NCI-H146 treated with DMSO at 0.1 percent for 48 hours (cell line): ENCODE measurements at regions not wholly inside any gene's neighbourhood (a gene's known extent, or its start where the extent isn't known, plus 50 kb on each side); places are given as distances from the start of the nearest gene placed in this dataset.
A peak's percentile ranks its signal among the peaks of the same experiment; 100 is the strongest.

Experiments
- DNase-seq: peaks from one replicate; lab custom pipeline; 2025; ENCODE audit not compliant: unreplicated experiment; lab: John Stamatoyannopoulos, UW

GRCh38 chr12:87689196-87689595 lies 340.0 kb downstream of the C12orf50 start:
- DNase-seq: no peak

GRCh38 chr12:87687362-87687761 lies 341.8 kb downstream of the C12orf50 start:
- DNase-seq: no peak

DNA sequence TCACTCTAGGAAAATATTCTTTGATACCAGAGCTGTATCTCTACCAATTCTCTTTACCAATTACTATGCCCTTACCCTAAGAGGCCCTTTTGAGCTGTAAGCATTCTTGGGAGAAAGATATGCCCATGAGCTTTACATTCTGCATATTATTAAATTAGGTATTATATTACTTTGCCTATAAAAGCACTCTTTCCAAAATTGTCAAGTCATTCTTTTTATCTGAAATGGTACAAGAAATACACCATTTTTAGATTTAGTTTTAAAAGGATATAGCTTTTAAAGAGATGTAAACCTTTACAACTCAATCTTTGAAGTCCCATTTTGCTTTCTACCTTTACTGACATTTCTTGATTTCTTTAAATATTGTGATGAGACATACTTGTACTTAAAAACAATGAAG lies 343.5 kb downstream of the C12orf50 start:
- DNase-seq: no peak

- no peak for DNase-seq
Measured at GRCh38 chr12:87679251-87679650, 349.9 kb downstream of the C12orf50 start.

DNA sequence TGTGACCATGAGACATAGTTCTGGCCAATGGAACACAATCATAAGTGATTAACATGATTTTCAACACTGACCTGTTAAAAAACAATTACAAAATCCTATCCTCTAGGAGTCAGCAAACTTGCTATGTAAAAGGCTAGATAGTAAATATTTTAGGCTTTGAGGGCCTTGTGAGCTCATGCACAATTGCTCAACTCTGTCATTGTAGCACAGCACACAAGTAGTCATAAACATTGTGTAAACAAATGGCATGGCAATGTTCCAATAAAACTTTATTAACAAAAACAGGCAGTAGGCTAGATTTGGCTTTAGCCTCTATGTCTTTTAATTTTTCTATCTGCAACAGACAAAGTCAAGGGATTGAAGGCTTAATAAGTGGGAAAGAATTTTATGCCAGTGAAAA lies 350.7 kb downstream of the C12orf50 start:
- DNase-seq: no peak

GRCh38 chr12:87676731-87677130 lies 352.5 kb downstream of the C12orf50 start:
- DNase-seq: no peak

- no peak for DNase-seq
Measured at GRCh38 chr12:87671757-87672156, 357.4 kb downstream of the C12orf50 start.

GRCh38 chr12:87670448-87670847 lies 358.8 kb downstream of the C12orf50 start:
- DNase-seq: no peak

DNA sequence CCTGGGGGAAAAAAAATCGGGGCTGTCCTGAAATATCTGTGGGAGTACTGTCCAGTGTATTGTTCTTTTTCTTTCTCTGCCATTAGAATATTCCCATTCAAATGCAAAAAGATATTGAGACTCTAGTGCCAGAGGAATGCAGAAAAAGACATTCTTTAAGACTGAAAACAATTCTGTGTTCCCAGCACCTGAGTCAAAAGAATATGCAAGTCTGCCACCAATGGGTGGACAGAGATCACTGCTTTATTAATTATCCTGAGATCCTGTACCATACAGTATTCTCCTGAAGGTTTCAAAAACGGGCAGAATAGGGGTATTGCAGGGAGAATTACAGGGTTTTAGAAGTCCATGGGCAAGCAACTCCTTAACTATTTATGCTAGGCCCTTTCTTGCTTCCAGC lies 361.8 kb downstream of the C12orf50 start:
- DNase-seq: no peak

DNA sequence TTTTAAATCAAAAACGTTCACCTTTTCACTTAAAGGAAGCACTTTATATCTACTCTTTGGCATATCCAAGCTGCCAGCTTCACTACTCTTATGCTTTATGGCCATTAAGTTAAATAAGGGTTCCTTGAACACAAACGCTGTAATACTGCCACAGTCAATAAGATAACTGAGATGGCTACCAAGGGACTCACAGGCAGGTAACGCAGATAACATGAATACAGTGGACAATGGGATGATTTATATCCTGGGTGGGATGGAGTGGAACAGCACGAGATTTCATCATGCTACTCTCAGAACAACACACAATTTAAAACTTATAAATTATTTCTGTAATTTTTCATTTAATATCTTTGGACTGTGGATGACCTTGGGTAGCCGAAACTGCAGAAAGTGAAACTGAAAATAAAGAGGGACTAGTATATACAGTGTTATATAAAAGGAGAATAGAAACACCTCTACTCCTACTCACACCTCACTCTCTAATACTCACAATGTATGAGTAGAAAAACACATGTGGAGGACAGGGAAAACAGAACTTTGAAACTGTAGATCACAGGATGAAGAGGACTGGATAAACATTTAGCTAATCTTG lies 367.3 kb downstream of the C12orf50 start:
- peak; percentile 51 for DNase-seq

DNA sequence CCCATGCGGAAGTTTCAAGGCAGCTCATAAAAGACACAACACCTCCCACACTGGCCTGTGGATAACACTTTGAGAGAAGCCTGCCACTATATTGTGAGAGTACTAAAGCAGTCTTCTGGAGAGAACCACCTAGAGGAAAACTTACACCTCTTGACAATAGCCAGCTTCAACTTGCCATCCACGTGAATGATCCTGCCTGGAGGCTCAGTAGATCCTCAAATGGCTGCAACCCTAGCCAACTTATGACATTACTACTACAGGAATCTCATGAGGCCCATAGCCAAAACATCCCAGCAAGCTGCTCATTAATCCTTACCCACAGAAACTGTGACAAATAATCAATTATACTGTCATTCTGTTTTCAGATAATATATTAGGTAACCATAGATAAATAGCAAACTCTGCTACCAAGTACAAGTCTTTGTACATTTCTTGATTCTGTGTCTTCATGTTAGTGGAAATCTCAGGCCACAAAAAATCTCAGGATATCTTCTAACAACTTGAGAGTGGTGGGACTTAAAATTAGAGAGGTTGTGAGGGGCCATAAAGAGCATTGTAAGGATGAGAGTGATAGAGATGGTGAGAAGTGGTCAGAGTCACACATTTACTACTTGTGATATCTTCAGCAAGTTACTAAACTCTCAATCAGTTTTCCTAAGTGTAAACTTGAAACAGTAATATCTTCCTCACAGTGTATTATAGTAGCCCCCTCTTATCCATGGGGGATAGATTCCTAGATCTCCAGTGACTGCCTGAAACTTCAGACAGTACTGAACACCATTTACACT lies 368.0 kb downstream of the C12orf50 start:
- no peak for DNase-seq

GRCh38 chr12:87660291-87660690 lies 368.9 kb downstream of the C12orf50 start:
- no peak for DNase-seq

DNA sequence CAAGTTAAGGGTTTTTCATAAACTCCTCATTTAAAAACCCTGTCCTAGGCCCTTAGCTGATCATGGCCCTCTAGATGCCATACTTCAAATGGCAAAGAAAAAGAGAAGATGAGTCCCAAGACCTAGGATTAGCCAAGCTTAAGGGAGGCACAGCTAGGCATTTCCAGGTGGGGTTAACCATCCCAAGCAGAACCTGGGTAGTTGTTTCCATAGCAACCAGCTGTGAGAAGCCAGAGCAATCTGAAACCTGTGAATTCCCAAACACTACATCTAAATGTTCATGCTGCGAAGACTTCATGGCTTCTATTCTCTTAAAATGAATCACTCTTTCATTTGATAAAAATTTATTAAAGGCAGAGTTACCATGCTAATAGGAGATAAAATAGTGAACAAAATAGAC lies 372.9 kb downstream of the C12orf50 start:
- DNase-seq: no peak

DNA sequence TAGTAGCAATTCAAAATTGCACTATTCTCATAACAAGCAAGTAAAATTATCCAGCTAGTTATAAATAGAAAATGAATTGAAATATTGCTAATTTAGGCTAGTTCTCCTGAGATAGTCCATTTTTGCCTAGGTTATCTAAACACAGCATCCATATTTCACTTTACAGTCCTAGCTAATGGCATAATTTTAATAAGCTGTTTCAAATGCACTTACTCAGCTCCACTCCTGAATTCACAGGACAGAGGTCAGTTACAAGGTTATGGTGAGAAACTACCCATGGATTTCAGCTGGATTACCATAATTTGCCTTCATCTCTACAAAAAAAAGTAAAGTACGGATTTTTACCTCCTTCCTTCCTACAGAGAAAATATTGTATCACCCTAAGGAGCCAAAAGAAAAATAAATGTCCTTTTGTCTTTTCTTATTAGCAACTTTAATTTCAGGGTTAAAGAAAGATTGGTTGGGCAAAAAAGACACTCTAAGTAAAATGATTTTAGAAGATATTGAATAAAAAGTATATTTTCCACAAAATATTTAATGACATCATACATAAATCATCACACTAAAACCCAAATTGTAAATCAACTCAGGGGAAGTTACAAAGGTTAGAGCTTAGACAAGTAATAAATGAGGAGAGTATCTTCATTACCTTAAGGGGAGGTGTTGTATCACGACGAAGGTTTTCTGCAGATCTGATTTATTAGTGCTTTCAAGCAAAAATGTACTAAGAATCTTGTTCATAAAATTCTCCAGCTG lies 377.4 kb downstream of the C12orf50 start:
- DNase-seq: no peak

DNA sequence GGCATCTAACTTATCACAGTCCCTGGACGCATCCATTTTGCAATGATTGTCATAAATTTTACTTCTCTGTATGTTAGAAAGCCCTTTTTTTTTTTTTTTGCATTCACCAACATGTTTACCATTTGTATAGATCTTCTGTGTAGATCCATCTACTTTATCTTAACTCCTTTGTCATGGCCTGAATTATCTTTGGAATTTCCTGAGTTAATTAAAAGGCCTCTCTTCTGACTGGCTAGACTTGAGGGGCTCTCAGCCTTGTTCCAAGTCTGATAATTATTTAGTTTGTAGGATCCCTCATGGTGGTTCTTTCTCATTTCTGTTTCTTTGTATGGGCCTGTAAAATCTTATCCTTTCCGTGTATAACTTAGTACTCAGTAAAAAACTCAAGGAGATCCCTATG lies 387.0 kb downstream of the C12orf50 start:
- DNase-seq: no peak

- DNase-seq: no peak
Measured at GRCh38 chr12:87618199-87618598, 411.0 kb downstream of the C12orf50 start.

- DNase-seq: no peak
Measured at GRCh38 chr12:87612996-87613395, 416.2 kb downstream of the C12orf50 start.

- no peak for DNase-seq
Measured at GRCh38 chr12:87608321-87608720, 420.9 kb downstream of the C12orf50 start.

DNA sequence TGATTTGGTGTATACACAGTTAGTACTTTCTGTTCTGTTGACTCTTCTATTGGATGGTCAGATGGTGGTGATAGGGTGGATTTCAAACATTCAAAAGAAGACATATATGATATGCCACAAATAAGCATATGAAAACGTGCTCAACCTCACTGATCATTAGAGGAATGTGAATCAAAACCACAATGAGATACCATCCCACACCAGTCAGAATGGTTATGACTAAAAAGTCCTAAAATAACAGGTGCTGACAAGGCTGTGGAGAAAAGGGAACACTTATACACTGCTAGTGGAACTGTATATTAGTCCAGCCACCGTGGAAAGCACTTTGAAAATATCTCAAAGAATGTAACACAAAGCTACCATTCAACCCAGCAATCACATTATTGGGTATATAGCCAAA lies 425.5 kb downstream of the C12orf50 start:
- no peak for DNase-seq

DNA sequence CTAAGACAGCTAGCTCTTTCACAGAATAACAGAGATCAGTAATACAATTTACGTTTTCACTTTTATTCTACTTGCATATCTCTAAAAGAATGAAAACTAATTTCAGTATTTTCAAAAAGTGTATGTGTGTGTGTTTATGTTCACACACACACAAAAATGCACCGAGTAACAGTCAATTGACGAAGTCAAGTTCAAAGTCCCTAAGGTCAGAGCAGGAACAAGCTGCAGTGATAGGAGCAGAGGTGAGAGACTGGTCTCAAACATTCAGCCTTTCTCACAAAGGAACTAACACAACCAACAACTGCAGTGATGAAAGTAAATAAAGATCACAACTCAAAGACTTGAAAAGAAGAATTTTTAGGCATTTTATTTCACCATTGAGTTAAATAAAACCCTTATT lies 429.7 kb downstream of the C12orf50 start:
- DNase-seq: no peak

- DNase-seq: no peak
Measured at GRCh38 chr12:87597114-87597513, 432.1 kb downstream of the C12orf50 start.

DNA sequence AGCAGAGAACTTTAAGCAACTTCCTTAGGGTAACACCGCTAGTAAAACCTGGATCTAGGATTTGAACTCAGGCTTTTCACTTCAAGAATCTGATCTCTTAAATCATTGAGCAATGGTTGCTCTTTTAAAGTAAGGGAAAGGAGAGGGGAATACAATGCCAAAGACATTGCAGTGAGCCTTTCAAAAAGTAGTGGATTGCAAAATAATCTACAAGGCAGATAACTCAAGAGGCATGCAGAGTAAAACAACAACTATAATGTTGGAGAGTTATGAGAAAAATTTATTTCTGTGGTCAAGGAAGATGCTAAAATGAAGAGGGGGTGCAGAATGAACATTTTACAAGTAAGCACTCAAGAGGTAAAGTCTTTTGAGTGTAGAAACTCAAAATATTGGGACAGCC lies 432.6 kb downstream of the C12orf50 start:
- no peak for DNase-seq
